ENCODE measurements at regions not wholly inside any gene's neighbourhood (a gene's known extent, or its start where the extent isn't known, plus 50 kb on each side); places are given as distances from the start of the nearest gene placed in this dataset.

DNA sequence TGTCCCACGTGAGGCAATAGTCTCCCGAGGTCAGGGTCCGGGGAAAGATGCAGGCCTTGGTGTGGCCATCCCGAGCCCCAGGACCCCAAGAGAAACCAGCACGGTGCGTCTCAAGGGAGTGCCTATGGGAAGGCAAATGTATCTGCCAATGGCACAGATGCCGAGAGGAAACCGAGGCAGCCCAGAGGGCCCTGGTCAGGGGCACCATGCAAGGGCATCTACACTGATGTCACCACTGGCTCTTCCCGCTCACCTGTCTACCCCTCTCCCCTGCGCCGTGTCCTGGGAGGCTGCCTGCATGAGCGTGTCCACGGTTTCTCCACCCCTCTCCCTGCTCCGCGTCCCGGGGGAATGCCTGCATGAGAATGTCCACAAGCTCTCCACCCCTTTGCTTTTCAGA is 1318.8 kb downstream of the TBC1D22A start:
- no peak for TF ChIP-seq POLR2AphosphoS5 (IDR thresholded peaks at IDR 0.05; ENCODE audit: low read depth, low read length)
- no peak for TF ChIP-seq TAF1 (IDR thresholded peaks at IDR 0.05; ENCODE audit: low read depth, low read length)

Data from GM12891 (cell line).